Glomerular endothelial cell (primary cell): ENCODE measurements at regions not wholly inside any gene's neighbourhood (a gene's known extent, or its start where the extent isn't known, plus 50 kb on each side); places are given as distances from the start of the nearest gene placed in this dataset.

Source experiments
- DNase-seq: peaks from one replicate; pipeline ENCODE4 v3.0.0-alpha.2; 2011; ENCODE audit warnings: low read depth, low spot score; ENCODE audit errors: extremely low read depth

DNA sequence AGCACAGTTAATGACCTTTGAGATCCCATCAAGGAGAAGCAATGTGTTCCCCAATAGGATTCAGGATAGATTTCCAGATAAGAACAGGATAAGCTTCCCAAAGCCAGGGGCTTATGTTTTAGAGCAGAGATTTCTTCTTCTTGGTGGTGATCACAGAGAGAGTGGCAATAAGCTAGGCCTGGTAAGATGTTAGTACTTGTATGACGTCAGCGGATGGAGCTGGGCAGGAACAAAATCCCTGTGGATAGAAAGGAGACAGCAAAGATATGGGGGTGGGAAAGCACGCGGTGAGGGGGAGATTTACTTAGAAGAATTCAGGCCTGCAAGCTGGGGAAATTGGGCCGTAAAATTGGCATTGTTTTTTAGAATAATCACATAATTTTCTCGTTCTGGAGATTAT is 323.0 kb downstream of the MTX2 start:
- no peak for DNase-seq

DNA sequence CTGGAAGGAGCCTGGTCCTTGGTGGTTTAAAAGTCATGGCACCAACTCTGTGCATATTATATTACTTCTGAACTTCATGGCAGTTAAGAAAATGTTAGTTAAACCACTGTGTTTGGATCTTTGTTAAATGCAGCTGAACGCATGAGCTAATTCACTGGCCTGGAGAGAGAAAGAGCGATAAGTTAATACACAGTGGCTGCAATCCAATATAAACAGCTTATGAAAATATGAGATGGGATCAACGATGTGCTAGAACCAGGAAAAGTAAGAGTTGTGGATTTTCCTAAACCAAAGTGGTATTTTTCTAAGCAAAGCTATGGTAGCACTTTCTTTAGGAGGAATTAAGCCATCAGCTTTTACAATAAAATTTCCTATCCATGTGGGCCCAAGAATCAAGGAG is 326.7 kb downstream of the MTX2 start:
- no peak for DNase-seq

DNA sequence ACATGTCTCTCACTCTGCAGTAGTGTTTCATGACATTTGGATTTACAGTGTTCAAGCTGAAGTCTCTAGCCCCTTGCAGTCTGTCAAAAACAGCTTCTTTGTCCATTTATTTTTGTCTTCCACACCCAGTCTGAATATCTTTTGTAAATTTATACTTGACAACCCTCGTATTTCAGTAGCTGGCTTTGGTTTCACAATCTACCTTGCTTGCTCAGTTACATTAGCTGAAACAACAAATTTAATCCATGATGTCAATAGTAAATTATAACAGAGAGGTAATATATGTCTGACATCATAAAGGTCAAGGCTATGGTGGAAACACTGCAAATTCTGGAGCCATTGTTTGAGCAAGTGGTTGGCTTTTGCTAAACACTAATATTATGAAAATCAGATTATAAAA is 328.7 kb downstream of the MTX2 start:
- DNase-seq, result no peak

DNA sequence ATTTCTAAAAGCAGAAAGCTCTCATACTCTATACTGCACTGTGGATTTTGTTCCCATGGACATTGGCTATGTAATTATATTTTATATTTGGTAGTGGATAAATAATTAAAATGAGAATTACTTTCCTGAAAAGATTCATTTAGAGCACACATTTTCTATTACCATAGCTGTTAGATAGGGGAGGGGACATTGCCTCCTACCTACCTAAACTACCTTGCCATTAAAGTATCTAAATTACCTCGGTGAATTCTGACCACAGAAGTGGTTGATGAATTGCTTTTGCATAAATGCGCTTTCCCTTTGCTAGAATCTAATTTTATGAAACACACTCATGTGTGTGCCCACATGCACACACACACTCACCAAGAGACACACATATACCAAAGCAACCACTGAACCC is 329.1 kb downstream of the MTX2 start:
- DNase-seq, result no peak

DNA sequence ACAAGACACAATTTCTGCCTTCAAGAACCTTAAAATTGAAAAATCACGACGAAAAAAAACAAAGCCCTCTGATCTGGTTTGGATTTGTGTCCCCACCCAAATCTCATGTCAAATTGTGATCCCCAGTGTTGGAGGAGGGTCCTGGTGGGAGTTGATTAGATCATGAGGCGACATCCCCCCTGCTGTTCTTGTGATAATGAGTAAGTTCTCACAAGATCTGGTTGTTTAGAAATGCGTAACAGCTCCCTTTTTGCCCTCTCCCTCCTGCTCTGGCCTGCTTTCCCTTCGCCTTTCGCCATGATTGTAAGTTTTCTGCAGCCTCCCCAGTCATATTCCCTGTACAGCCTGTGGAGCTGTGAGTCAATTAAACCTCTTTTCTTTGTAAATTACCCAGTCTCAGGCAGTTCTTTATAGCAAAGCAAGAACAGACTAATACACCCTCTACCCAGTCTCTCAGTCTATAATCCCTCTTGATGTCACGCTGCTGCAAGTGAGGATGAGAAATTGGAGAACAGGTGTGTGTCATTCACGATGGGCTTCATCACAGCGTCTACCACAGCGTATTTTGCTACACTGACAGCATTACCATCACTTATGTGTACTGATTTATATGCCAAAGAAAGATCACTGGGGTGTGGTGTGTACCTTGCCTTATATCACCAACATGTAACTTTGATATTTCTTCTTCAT is 330.7 kb downstream of the MTX2 start:
- no peak for DNase-seq

DNA sequence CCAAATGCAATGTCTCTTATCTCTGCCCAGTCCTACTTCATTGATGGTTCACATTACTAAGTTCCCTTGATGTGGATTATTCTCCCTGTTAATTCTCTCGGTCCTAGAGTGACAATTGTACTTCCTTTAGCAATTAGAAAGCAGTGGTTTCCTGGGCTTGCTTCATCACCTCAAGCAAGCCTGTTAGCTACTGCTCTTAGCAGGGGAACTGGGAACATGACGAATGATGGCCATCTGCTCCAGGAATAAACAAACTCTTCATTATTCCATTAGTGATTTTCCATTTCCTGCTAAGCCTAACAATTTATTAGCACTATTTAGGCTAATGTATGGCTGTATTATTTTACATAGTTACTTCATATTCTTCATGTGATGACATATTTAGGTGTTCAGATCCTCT is 331.8 kb downstream of the MTX2 start:
- DNase-seq, result no peak

DNA sequence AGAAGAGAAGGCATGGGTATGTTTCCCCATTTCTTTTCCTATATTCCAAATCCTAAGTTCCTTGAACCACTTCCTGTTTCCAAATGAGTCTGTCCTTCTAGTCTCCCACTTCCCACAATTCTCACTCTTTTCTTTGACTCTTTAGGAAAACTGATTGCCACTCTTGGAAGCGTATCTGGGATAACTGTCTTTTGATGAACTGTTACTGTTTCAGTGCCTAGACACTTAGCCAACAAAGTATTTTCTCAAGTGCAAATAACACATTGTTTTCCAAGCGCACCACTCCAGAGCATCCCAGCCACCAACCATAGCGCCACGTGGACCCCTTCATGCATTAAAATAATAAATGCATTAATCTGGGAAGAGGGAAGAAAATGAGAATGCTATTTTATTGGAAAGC is 342.8 kb downstream of the MTX2 start:
- no peak for DNase-seq

DNA sequence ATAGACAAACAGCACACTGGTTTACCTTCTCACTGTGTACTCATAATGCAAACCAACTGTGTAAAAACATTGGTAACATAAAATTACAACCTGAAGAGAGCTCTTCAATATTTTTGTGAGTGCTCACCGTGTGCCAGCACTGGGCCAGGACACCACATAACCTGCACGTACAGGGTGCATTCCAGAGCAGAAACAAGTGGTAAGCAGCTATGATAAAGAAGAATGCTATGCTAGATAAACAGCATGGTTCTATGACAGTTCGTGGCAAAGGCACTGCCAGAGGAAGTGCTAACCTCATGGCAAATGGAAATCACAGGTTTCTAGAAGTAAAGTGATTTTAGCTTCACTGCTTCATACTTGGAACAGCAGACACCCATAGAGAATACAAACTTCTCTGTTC is 343.5 kb downstream of the MTX2 start:
- no peak for DNase-seq

DNA sequence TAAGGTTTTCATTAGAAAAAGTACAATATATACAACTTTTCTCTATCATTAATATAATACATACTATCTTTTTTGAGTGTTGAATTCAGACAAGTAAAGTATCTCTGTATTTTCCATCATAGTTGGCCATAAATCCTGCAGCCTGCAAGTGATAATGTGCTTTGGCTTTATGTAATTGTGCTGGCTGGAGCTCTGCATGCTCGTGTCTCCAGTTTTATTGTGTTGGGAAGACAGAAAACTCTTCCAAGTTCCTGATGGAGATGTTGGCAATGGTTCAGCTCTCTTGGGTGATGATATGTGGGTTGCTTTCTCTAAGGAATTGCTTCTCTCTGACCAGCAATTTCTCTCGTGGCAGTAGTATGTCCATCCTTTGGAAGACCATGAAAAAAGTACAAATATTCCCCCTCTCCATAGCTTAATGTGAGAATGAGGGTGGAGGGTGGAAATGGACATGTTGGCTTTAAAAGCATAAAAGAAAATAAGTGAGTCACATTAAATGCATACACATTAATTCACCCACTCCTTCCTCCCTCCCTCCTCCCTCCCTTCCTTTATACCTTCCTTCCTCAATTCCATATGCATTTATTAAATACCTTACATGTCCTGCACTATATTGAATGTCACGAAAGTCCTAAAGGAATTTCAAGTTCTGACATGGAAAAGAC is 344.2 kb downstream of the MTX2 start:
- no peak for DNase-seq

DNA sequence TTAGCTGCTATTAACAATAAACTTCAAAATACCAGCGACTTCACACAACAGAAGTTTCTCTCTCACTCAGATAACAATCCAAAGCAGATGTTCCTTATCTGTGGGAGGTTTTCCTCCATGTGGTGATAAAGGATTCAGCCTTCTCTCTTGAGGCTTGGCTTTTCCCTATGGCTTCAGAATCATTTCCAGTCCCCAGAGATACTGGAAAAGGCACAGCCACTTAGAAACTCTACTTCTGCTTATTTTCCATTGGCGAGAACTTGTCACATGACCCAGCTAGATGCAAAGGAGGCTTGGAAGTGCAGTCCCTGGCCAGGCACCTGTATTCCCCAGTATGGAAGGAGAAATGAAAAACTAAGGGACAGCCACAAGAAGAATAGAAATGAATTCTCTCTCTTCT is 344.8 kb downstream of the MTX2 start:
- DNase-seq, result no peak

DNA sequence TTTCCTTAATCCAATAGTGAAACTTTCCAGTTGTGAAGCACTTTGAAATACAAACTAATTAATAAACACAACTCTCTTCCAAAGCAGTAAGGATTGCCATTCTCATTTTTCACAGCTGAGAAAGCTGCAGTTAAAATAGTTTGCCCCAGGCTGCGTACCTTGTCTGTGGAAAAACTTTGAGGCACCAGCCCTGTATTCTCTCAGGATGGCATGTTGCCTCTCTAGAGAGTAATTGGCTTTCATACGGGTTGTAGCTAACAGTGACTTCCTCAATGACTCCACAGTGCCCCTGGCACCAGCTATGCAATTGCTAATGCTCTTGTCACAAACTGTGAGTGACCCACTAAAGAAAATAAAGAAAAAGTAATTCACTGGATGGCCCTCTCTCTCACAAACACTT is 345.7 kb downstream of the MTX2 start:
- no peak for DNase-seq

DNA sequence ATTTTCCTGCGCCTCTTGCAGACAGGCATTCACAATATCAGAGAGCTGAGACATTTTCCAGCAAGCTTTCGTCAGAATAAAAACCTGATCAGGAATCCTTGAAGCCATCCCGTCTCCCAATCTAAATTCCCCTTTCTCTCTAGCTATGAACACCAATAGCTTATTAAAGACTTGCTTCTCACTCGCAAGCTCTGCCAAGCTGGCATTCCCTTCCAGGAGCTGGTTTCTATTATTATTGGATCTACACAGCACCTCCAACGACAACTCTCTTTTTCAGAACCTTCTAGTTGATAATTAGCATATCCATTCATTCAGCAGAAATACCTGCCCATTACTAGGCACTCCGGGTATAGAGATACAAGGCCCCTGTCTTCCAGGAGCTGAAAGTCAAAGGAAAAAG is 350.3 kb downstream of the MTX2 start:
- no peak for DNase-seq

DNA sequence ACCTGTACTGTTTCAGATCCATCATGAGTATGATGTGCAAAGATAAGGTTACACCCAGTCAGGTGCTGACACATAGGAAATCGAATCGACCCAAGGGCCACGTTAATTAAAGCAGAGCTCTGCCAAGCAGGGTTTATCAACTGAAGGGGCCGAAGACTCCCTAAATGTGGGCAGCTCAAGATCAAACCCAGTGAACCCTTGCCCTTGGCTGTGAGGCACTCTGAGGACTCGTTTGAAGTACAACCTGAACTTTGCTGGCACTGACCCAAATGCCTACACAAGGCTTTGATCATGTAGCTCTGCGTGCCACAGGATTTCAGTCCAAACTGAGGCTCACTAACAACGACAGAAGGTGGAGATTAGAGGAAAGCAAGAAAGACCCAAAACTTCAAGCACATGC is 352.1 kb downstream of the MTX2 start:
- no peak for DNase-seq

DNA sequence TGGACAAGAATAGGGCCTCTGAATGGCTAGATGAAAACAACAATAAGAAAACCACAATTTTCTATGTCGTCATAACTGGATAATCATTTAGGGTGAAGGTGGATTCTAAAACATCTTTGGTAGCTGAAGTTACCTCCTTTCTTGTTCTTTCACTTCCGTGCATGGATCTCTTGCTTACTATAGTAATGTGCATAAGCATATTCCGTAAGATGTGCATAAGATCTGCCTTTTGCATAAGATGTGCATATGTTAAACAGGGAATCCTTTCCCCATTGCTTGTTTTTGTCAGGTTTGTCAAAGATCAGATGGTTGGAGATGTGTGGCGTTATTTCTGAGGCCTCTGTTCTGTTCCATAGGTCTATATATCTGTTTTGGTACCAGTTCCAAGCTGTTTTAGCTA is 353.6 kb downstream of the MTX2 start:
- DNase-seq, result no peak

DNA sequence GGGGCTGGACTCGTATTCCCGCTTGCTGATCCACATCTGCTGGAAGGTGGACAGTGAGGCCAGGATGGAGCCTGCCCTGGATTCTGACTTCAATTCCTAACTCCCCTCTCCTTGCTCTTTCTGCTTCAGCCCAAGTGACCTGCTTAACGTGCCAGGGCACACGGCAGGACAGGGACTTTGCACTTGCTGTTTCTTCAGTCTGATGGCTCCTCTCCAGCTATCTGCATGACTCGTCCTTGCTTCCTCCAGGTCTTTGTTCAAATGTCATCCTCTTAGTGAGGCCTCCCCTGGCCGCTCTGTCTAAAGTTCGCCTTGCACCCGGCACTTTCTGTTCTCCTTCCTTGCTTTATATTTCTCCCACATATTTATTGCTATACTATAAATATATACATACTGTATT is 357.6 kb downstream of the MTX2 start:
- no peak for DNase-seq

DNA sequence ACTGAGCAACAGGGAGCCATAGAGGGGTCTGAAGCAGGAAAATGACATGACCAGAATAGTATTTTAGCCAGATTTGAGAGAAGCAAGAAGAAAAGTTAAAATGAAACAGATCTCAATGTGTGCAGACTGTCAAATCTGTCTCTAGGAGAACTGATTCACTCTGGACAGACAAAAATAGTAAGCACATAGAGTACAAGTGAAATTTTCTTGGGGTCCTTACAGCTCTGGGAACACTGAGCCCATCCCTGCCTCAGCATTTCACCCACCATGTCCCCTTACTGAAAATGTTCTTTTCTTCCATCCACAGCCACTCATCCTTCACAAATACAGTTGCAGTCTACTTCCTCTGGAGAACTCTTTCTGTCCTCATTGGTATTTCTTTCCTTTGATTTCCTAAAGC is 359.2 kb downstream of the MTX2 start:
- no peak for DNase-seq

DNA sequence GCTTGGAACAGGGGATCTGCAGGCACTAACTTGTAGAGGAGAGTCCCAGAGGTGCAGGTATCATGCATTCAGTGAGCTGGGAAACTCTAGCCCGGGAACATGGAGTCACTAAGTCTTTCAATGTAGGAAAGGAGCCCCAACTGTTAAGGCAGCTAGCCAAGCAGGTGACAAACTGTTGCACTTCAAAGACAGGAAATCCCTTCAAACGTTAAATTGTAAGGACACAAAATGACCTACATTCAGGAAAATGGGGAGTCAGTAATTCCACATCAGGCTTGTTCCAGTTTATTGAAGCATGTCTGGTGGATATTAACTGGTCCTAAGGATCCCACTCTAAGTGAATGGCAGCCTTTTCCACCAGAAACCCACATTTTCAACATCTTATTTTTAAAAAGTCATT is 364.5 kb downstream of the MTX2 start:
- DNase-seq, result no peak

DNA sequence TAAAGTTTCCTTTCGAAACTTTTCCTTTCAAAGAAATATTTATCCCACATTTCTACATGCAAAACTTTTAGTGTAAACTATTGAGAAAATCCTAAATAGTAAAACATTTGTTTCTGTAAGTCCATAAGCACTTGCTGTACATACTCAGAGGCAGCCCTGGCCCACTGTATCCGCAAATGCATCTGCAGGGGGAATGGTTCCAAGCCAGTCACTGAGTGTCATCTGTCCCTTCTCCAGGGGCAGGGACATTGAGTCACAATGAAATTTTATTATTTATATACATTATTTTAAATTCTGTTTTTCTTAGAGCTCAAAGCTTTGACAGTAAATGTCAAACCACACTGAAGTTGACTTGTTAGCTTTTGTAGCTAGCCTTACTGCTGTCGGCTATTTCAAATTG is 367.2 kb downstream of the MTX2 start:
- no peak for DNase-seq

DNA sequence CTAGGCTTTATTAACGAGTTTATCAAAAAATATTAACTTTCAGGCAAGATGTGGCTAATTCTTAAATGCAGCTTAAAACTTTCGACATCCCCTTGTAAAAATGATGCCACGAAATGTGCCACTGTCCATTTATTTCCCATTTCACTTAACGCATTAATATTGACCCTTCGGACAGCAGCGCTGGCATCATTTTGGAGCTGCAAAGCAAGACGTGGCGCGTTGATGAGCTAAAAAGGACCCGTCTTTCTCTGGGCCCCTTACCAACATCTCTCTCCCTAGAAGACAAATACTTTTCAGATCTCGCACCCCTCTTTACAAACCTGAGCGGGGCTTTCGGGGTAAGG is 367.9 kb downstream of the MTX2 start:
- no peak for DNase-seq

DNA sequence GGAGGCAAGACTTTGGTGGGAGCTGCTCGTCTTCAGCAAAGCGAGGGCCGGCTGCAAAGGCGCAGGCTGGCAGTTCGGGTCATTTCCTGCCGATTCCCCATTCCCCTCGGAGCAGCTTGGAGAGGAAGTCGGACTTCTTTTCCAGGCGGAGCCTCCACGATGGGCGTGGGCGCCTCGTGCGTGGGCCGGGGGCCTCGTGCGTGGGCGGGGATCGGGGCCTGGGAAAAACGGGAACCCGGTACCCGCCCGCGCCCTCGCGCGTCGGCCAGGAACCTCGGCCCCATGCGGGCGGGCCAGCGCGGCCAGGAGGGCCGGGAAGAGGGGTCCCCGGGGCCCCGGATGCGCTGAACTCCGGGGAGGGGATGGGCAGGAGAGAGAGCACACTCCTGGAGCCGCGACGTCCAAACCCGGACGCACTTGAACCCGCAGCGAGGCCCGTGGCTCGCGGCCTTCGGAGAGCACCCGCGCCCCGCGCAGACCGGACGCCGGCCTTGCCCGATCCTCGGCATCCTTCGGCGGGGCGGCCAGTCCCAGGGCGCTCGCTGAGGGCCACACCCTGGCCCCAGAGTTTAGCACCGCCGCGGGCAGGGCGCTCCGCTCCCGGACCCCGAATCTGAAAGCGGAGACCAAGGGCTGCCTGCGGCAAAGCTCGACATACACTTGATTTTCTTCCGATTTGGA is 368.4 kb downstream of the MTX2 start:
- DNase-seq, result no peak

DNA sequence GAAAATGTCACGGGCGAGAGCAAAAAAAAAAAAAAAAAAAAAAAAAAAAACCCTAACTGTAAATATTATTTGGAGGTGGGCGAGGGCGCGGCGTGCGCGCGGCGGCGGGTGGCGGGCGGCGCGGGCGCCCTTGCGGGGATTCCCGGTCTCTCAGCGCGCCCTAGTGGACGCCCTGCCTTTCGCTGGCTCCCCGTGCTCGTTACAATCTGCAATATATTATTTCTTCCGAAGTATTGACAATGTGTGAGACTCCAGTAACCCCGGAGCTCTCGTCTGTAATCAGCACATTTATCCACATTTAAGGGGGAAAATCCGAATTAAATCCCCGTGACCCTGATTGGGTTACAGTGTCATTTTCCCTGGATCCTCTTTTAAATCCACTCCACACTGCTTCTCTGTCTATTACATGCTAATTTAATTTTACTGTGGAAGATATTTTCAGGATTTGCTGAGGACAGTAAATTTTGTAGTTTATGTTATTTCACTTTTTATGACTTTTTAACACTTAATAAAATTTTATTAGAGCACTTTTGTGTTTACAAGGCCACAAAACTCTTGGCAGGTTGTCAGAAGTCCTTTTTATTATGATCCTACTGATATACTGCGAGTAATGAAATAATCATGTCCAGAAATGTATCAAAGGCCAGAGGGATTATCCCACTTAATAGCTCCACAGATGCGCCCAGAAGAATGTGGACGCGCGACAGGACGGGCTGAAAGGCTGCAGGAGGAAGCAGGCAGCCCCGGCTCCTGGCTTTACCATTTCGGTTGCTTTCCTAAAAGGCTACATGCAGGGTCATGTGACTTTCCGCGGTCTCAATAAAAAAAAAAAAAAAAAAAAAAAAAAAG is 369.1 kb downstream of the MTX2 start:
- no peak for DNase-seq

DNA sequence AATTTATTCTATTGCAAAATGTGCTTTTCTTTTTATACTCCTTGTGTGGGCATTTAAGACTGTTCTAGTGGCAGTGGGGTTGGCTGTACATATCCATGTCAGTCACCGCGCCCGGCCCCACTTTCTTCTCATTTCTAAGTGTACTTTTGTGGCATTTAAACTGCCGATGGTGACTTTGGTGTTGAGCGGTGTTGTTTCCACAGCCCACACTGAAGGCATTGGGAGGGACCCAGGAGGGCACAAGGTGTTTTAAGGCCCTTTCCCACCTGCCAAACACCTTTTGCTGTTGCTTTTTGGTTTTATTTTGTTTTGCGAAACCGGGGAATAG is 369.7 kb downstream of the MTX2 start:
- DNase-seq, result no peak
